H1 (cell line): ENCODE measurements at regions not wholly inside any gene's neighbourhood (a gene's known extent, or its start where the extent isn't known, plus 50 kb on each side); places are given as distances from the start of the nearest gene placed in this dataset.

ENCODE experiments used
- CBX8 ChIP-seq: fragments of 300-800, 300-1000 bp; sonication (generic); IDR thresholded peaks from 2 replicates; pipeline ENCODE4 v1.7.1; 2016; ENCODE audit warnings: low read depth, low read length, borderline replicate concordance
- CREB1 ChIP-seq: IDR thresholded peaks from 2 replicates; pipeline ENCODE4 v1.6.1; 2012; ENCODE audit warnings: inconsistent platforms
- CTBP2 ChIP-seq: IDR thresholded peaks from 2 replicates; pipeline ENCODE4 v1.7.0; 2011; ENCODE audit warnings: borderline replicate concordance, mild to moderate bottlenecking, moderate library complexity, mixed read lengths, low read length; ENCODE audit not compliant: insufficient read depth, insufficient read length
- HDAC6 ChIP-seq: IDR thresholded peaks from one replicate; pipeline ENCODE4 v1.7.1; 2012; ENCODE audit warnings: low read depth, mild to moderate bottlenecking, inconsistent platforms, low read length, moderate library complexity
- JUND ChIP-seq: IDR thresholded peaks from 2 replicates; pipeline ENCODE4 v1.6.1; 2011; ENCODE audit warnings: mild to moderate bottlenecking, improper control_type of control experiment, low read length
- TF ChIP-seq, protein P1 (sequence below): IDR thresholded peaks from 2 replicates; pipeline ENCODE4 v1.6.1; 2012; ENCODE audit warnings: low read length, inconsistent platforms

DNA sequence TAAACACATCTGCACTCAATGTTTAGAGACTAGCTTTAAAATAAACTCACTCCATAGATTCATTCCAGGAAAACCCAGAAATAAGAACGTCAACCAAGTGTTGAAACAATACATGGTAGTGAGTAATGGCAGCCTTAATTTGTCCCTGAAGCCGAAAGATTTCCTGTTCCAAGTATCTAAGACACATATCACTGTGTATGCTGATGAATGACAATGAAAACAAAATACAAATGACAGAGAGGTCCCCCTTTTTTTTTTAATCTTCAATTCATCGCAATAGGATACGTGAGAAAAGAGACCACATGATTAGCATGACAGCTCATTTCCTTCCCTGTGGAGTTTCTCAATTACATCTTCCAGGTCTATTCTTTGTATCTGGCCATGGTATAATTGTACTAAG, 160.5 kb upstream of the STK17B start (continued):
- TF ChIP-seq, protein P1, sequence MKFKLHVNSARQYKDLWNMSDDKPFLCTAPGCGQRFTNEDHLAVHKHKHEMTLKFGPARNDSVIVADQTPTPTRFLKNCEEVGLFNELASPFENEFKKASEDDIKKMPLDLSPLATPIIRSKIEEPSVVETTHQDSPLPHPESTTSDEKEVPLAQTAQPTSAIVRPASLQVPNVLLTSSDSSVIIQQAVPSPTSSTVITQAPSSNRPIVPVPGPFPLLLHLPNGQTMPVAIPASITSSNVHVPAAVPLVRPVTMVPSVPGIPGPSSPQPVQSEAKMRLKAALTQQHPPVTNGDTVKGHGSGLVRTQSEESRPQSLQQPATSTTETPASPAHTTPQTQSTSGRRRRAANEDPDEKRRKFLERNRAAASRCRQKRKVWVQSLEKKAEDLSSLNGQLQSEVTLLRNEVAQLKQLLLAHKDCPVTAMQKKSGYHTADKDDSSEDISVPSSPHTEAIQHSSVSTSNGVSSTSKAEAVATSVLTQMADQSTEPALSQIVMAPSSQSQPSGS = no peak
- no peak for TF ChIP-seq CREB1
- no peak for TF ChIP-seq HDAC6
- no peak for TF ChIP-seq CTBP2
- TF ChIP-seq CBX8 = no peak
- no peak for TF ChIP-seq JUND
